GM12878 (cell line): ENCODE measurements at regions not wholly inside any gene's neighbourhood (a gene's known extent, or its start where the extent isn't known, plus 50 kb on each side); places are given as distances from the start of the nearest gene placed in this dataset.

Experiments
- ATAC-seq: fragments of 200-7000 bp; cut with Tn5 transposase; 3 replicates; pipeline ENCODE4 v1.9.1; 2020; ENCODE audit warnings: mild to moderate bottlenecking, moderate library complexity
- BruUV-seq: library from RNA; stranded (reverse); fragments of 400-500 nt; replicated peaks from 2 replicates; lab custom pipeline; 2021; lab: Mats Ljungman, UMichigan
- CTCF ChIA-PET: fragments of 300-600 bp; sonication (Branson Sonifier 250); formaldehyde crosslinking; extraction: SDS; loops from one replicate; lab custom pipeline; 2021; ENCODE audit warnings: inconsistent platforms; lab: Yijun Ruan, JAX
- POLR2A ChIA-PET: fragments of 350-600 bp; formaldehyde crosslinking; extraction: SDS; loops from one replicate; lab custom pipeline; 2021; ENCODE audit warnings: inconsistent platforms; lab: Charles Lee
- RAD21 ChIA-PET: fragments of 300-600 bp; sonication (Branson Sonifier 250); formaldehyde crosslinking; loops from one replicate; lab custom pipeline; 2023; ENCODE audit warnings: antibody characterized with exemption; ENCODE audit not compliant: unreplicated experiment; lab: Charles Lee
- SMC1A ChIA-PET: fragments of 300-600 bp; sonication (Branson Sonifier 250); formaldehyde crosslinking; loops from one replicate; lab custom pipeline; 2023; ENCODE audit not compliant: unreplicated experiment, uncharacterized antibody; lab: Charles Lee
- DNase-seq: peaks from one replicate; pipeline ENCODE4 v3.0.0-alpha.2; 2011; ENCODE audit warnings: low read depth, low spot score
- FAIRE-seq: peaks from 3 replicates; lab custom pipeline; 2011; peaks lifted over from hg19 to GRCh38; lab: Jason Lieb, UNC
- H2AFZ ChIP-seq: 2 replicates; pipeline ENCODE4 v1.6.0; 2011; ENCODE audit warnings: low read depth, low read length, control low read depth; ENCODE audit not compliant: control insufficient read depth
- H3K27ac ChIP-seq: 2 replicates; pipeline ENCODE4 v1.5.1; 2011; ENCODE audit warnings: control low read depth; ENCODE audit not compliant: control insufficient read depth, insufficient read depth
- H3K27me3 ChIP-seq, 2 experiments: replicated peaks in 1 of 2; 2 replicates each; pipeline versions ENCODE4 v1.6.0 to v1.6.1; 2011; ENCODE audit warnings: low read length in 1 of 2; ENCODE audit not compliant: control insufficient read depth in 2 of 2, insufficient read depth in 2 of 2
- H3K36me3 ChIP-seq, 2 experiments: 2 replicates each; pipeline ENCODE4 v1.5.1; 2011; ENCODE audit warnings: low read length in 1 of 2; ENCODE audit not compliant: control insufficient read depth in 2 of 2, insufficient read depth in 2 of 2
- H3K4me1 ChIP-seq: 2 replicates; pipeline ENCODE4 v1.6.1; 2011; ENCODE audit warnings: mild to moderate bottlenecking, low read length, moderate library complexity, mixed read lengths; ENCODE audit not compliant: control insufficient read depth, insufficient read depth
- H3K4me2 ChIP-seq: 2 replicates; pipeline ENCODE4 v1.6.0; 2011; ENCODE audit warnings: control low read depth; ENCODE audit not compliant: control insufficient read depth, insufficient read depth
- H3K4me3 ChIP-seq: fragments of 200-600 bp; sonication (generic); 2 replicates; pipeline ENCODE4 v1.5.1; 2016
- H3K79me2 ChIP-seq: 2 replicates; pipeline ENCODE4 v1.6.0; 2011; ENCODE audit warnings: low read length; ENCODE audit not compliant: control insufficient read depth, insufficient read depth
- H3K9ac ChIP-seq: 2 replicates; pipeline ENCODE4 v1.8.0; 2011; ENCODE audit warnings: low read length, control low read depth, mixed read lengths; ENCODE audit not compliant: control insufficient read depth, insufficient read depth
- H3K9me3 ChIP-seq: replicated peaks from 3 replicates; pipeline ENCODE4 v1.5.1; 2011; ENCODE audit warnings: mild to moderate bottlenecking, low read length; ENCODE audit not compliant: control insufficient read depth, insufficient read depth
- H4K20me1 ChIP-seq: 2 replicates; pipeline ENCODE4 v1.6.0; 2011; ENCODE audit not compliant: control insufficient read depth, insufficient read depth
- BCL11A ChIP-seq: IDR thresholded peaks from 2 replicates; pipeline ENCODE4 v1.6.1; 2011; ENCODE audit warnings: low read depth, low read length
- CBX3 ChIP-seq: fragments of 200-600 bp; sonication (generic); IDR thresholded peaks from 2 replicates; pipeline ENCODE4 v1.6.1; 2016; ENCODE audit warnings: low read depth, borderline replicate concordance
- DPF2 ChIP-seq: fragments of 450-650 bp; IDR thresholded peaks from 2 replicates; pipeline ENCODE4 v1.6.1; 2017; ENCODE audit warnings: mild to moderate bottlenecking
- JUNB ChIP-seq: IDR thresholded peaks from 2 replicates; pipeline ENCODE4 v1.6.1; 2016; ENCODE audit warnings: antibody characterized with exemption, mild to moderate bottlenecking
- KAT2A ChIP-seq: conservative IDR thresholded peaks from 2 replicates; pipeline ENCODE4 v1.6.1; 2011; ENCODE audit warnings: low read depth, low read length; ENCODE audit not compliant: control insufficient read depth
- KLF5 ChIP-seq: fragments of 450-650 bp; IDR thresholded peaks from 2 replicates; pipeline ENCODE4 v1.6.1; 2014; ENCODE audit warnings: mild to moderate bottlenecking; ENCODE audit not compliant: partially characterized antibody
- MAX ChIP-seq: IDR thresholded peaks from 2 replicates; pipeline ENCODE4 v1.6.1; 2012; ENCODE audit warnings: low read depth, low read length, improper control_type of control experiment
- PAX8 ChIP-seq: fragments of 450-650 bp; IDR thresholded peaks from 2 replicates; pipeline ENCODE4 v1.6.1; 2017; ENCODE audit warnings: mild to moderate bottlenecking, moderate library complexity
- POU2F2 ChIP-seq: IDR thresholded peaks from 3 replicates; pipeline ENCODE4 v1.6.1; 2011; ENCODE audit warnings: low read depth, mild to moderate bottlenecking, low read length, borderline replicate concordance
- SIN3A ChIP-seq: IDR thresholded peaks from 2 replicates; pipeline ENCODE4 v1.6.1; 2012; ENCODE audit warnings: low read depth, low read length, improper control_type of control experiment
- TBL1XR1 ChIP-seq: IDR thresholded peaks from 2 replicates; pipeline ENCODE4 v1.6.1; 2012; ENCODE audit warnings: low read depth, low read length, improper control_type of control experiment
- YBX1 ChIP-seq: fragments of 450-650 bp; IDR thresholded peaks from 2 replicates; pipeline ENCODE4 v1.6.1; 2016; ENCODE audit warnings: antibody characterized with exemption
- YY1 ChIP-seq: IDR thresholded peaks from 2 replicates; pipeline ENCODE4 v1.6.1; 2011; ENCODE audit warnings: low read depth, mild to moderate bottlenecking, low read length
- ZBED1 ChIP-seq: IDR thresholded peaks from 2 replicates; pipeline ENCODE4 v1.6.1; 2016; ENCODE audit warnings: borderline replicate concordance
- ZBTB11 ChIP-seq: fragments of 450-650 bp; formaldehyde crosslinking; IDR thresholded peaks from 2 replicates; pipeline ENCODE4 v1.5.0; 2022; ENCODE audit warnings: mild to moderate bottlenecking, missing genetic modification characterization
- ZNF622 ChIP-seq: fragments of 450-650 bp; IDR thresholded peaks from 2 replicates; pipeline ENCODE4 v1.6.1; 2017; ENCODE audit warnings: mild to moderate bottlenecking, inconsistent platforms
- WGBS: methylation state at CpG from one replicate; pipeline ENCODE4 v1.1.6; 2016; ENCODE audit warnings: low lambda C conversion rate; ENCODE audit not compliant: insufficient replicate concordance, insufficient coverage; ENCODE audit errors: missing lambda C conversion rate; 5-methylcytosine and 5-hydroxymethylcytosine counted together
- in situ Hi-C: fragments of 300-500 bp; cut with MboI; formaldehyde crosslinking; loops from 9 replicates; pipeline ENCODE4 v1.14.3; 2018; ENCODE audit warnings: mixed read lengths
- intact Hi-C: fragments of 100-400 bp; cut with micrococcal nuclease; formaldehyde crosslinking; loops from one replicate; pipeline ENCODE4 v1.14.2; 2022; ENCODE audit not compliant: unreplicated experiment

GRCh38 chr1:239307886-239308285, 78.5 kb upstream of the CHRM3 start:
- Histone ChIP-seq H3K36me3 (no peaks in the 10 kb centered on the region), H3K27ac (no peak overlapping the region), H3K4me1 (no peaks in the 10 kb centered on the region), H3K4me3 (no peak overlapping the region), H3K79me2 (no peaks in the 10 kb centered on the region), H4K20me1 (no peaks in the 10 kb centered on the region), H3K4me2 (no peak overlapping the region), H2AFZ (no peak overlapping the region), H3K27me3 (no peaks in the 10 kb centered on the region), H3K9ac (no peak overlapping the region)
- ChIA-PET CTCF (interaction anchor here (1.0 to 1.7 kb wide), 2 partner anchors 12 to 590 kb away, joined by 5 read pairs; no protein-coding TSS in a partner anchor), SMC1A (interaction anchor here (1.3 kb wide), 1 partner anchor 590 kb away, joined by 5 read pairs; no protein-coding TSS in a partner anchor), POLR2A (no interaction called here), RAD21 (no interaction called here)
- 31% methylated on average over 2 of the region's 2 CpGs for WGBS
- in situ Hi-C loops (no loop called here), intact Hi-C loops (loop anchor here (2.0 kb wide), 1 partner anchor 591 kb away; no protein-coding TSS in a partner anchor)
- DNase-seq = no peak
- FAIRE-seq = no peak
- BruUV-seq = no TSS peak
- ATAC-seq = no peak
- TF ChIP-seq CBX3 (no peak), POU2F2 (no peak), ZNF622 (no peak), MAX (no peak), YY1 (no peak), TBL1XR1 (no peak), YBX1 (no peak), PAX8 (no peak), SIN3A (no peak), KAT2A (no peak), BCL11A (no peak), KLF5 (no peak), ZBED1 (no peak), ZBTB11 (CRISPR knock-in tag) (no peak), DPF2 (no peak), JUNB (no peak)
- TF ChIP-seq, all 136 proteins: peak for 0
- no peaks in the 10 kb centered on the region for H3K9me3 ChIP-seq
